HepG2 (cell line): ENCODE measurements at regions not wholly inside any gene's neighbourhood (a gene's known extent, or its start where the extent isn't known, plus 50 kb on each side); places are given as distances from the start of the nearest gene placed in this dataset.

Experiments used
- ATAC-seq: fragments of 200-7000 bp; cut with Tn5 transposase; 3 replicates; pipeline ENCODE4 v1.9.1; 2020; ENCODE audit warnings: mild to moderate bottlenecking, moderate library complexity
- BruUV-seq: library from RNA; stranded (reverse); fragments of 400-500 nt; replicated peaks from 2 replicates; lab custom pipeline; 2021; lab: Mats Ljungman, UMichigan
- CTCF ChIA-PET: fragments of 300-600 bp; formaldehyde crosslinking; extraction: SDS; loops from one replicate; lab custom pipeline; 2021; ENCODE audit warnings: low total read pairs, inconsistent platforms, low intra/inter-chr PET ratio; lab: Yijun Ruan, JAX
- POLR2A ChIA-PET: fragments of 350-600 bp; sonication (Branson Sonifier 250); formaldehyde crosslinking; loops from one replicate; lab custom pipeline; 2020; ENCODE audit warnings: antibody characterized with exemption, inconsistent platforms; lab: Yijun Ruan, JAX
- DNase-seq: peaks from one replicate; pipeline ENCODE4 v3.0.0-alpha.2; 2015; ENCODE audit warnings: low spot score
- FAIRE-seq: peaks from 3 replicates; lab custom pipeline; 2011; peaks lifted over from hg19 to GRCh38; lab: Jason Lieb, UNC
- H2AFZ ChIP-seq: one replicate; pipeline ENCODE4 v1.6.1; 2011; ENCODE audit warnings: low read length, inconsistent platforms
- H3K27ac ChIP-seq: fragments of 300-600 bp; 3 replicates; pipeline ENCODE4 v1.8.0; 2011; ENCODE audit warnings: mixed run types, mild to moderate bottlenecking, mixed read lengths, low read length, inconsistent platforms; ENCODE audit not compliant: insufficient read depth; ENCODE audit errors: extremely low read length
- H3K27me3 ChIP-seq, 2 experiments: fragments of 200-600 bp in 1 of 2; 2 replicates in 1 of 2; 3 replicates in 1 of 2; pipeline versions ENCODE4 v1.6.0 to v1.8.0; 2011; ENCODE audit warnings: low read length in 2 of 2, mild to moderate bottlenecking in 2 of 2, moderate library complexity in 2 of 2, inconsistent platforms in 1 of 2; ENCODE audit not compliant: insufficient read depth in 2 of 2, control insufficient read depth in 1 of 2
- H3K36me3 ChIP-seq, 2 experiments: fragments of 200-600 bp in 1 of 2; replicated peaks in 1 of 2; 2 replicates in 1 of 2; 3 replicates in 1 of 2; pipeline versions ENCODE4 v1.5.1 to v1.8.0; 2011; ENCODE audit warnings: low read length in 2 of 2, inconsistent platforms in 1 of 2; ENCODE audit not compliant: insufficient read depth in 2 of 2, control insufficient read depth in 1 of 2
- H3K4me1 ChIP-seq: 2 replicates; pipeline ENCODE4 v1.5.1; 2012; ENCODE audit warnings: low read length, inconsistent platforms; ENCODE audit not compliant: insufficient read depth
- H3K4me2 ChIP-seq: 2 replicates; pipeline ENCODE4 v1.6.0; 2011; ENCODE audit warnings: low read depth, low read length, inconsistent platforms
- H3K4me3 ChIP-seq, 3 experiments: fragments of 200-600 bp in 1 of 3; sonication (generic), shearing (Covaris generic) in 1 of 3; replicated peaks in 1 of 3; 2 replicates each; pipeline ENCODE4 v1.5.1; 2011 to 2016; ENCODE audit warnings: low read length in 3 of 3, inconsistent platforms in 2 of 3, low read depth in 2 of 3, mild to moderate bottlenecking in 2 of 3, control low read depth in 1 of 3, mixed read lengths in 1 of 3; ENCODE audit not compliant: insufficient read depth in 1 of 3
- H3K79me2 ChIP-seq: one replicate; pipeline ENCODE4 v1.6.1; 2011; ENCODE audit warnings: low read length, inconsistent platforms; ENCODE audit not compliant: insufficient read depth
- H3K9ac ChIP-seq: 2 replicates; pipeline ENCODE4 v1.6.0; 2011; ENCODE audit warnings: mild to moderate bottlenecking, low read depth, low read length, inconsistent platforms; ENCODE audit not compliant: insufficient read depth
- H3K9me3 ChIP-seq: 2 replicates; pipeline ENCODE4 v1.5.1; 2012; ENCODE audit warnings: mild to moderate bottlenecking, low read length
- H4K20me1 ChIP-seq: 2 replicates; pipeline ENCODE4 v1.6.0; 2011; ENCODE audit warnings: inconsistent platforms, mild to moderate bottlenecking, low read length, moderate library complexity; ENCODE audit not compliant: insufficient read depth
- AGO2 ChIP-seq: fragments of 200-400 bp; formaldehyde crosslinking; optimal IDR thresholded peaks from 2 replicates; pipeline ENCODE3; 2017; ENCODE audit warnings: mild to moderate bottlenecking, low read depth, low read length, moderate library complexity
- BATF2 ChIP-seq: sonication (generic); formaldehyde crosslinking; IDR thresholded peaks from 2 replicates; pipeline ENCODE4 v1.8.0; 2022; ENCODE audit warnings: mild to moderate bottlenecking, missing genetic modification reagents, moderate library complexity
- CBX1 ChIP-seq: IDR thresholded peaks from one replicate; pipeline ENCODE4 v1.6.1; 2016; ENCODE audit warnings: antibody characterized with exemption, low read depth
- NFAT5 ChIP-seq: sonication (generic); formaldehyde crosslinking; IDR thresholded peaks from 2 replicates; pipeline ENCODE4 v1.4.0; 2020; ENCODE audit warnings: missing genetic modification reagents
- NFKB2 ChIP-seq: sonication (generic); formaldehyde crosslinking; IDR thresholded peaks from 2 replicates; pipeline ENCODE4 v1.4.0; 2020; ENCODE audit warnings: missing genetic modification reagents, borderline replicate concordance
- NONO ChIP-seq, 2 experiments: fragments of 450-650 bp in 1 of 2; sonication (generic) in 1 of 2; formaldehyde crosslinking in 1 of 2; IDR thresholded peaks in 1 of 2; conservative IDR thresholded peaks in 1 of 2; 2 replicates each; pipeline versions ENCODE4 v1.6.1 to v1.8.0; 2017 to 2022; ENCODE audit warnings: mild to moderate bottlenecking in 1 of 2, missing genetic modification reagents in 1 of 2, moderate library complexity in 1 of 2
- SRF ChIP-seq: IDR thresholded peaks from 2 replicates; pipeline ENCODE4 v1.6.1; 2011; ENCODE audit warnings: mild to moderate bottlenecking, low read depth, low read length, moderate library complexity
- ZNF160 ChIP-seq: sonication (generic); formaldehyde crosslinking; IDR thresholded peaks from 2 replicates; pipeline ENCODE4 v1.8.0; 2022; ENCODE audit warnings: mild to moderate bottlenecking, inconsistent platforms, missing genetic modification reagents
- ZNF431 ChIP-seq: sonication (generic); formaldehyde crosslinking; IDR thresholded peaks from 2 replicates; pipeline ENCODE4 v1.9.0; 2022; ENCODE audit warnings: missing genetic modification reagents, low read depth, mild to moderate bottlenecking, borderline replicate concordance
- ZNF780A ChIP-seq: sonication (generic); formaldehyde crosslinking; IDR thresholded peaks from 2 replicates; pipeline ENCODE4 v1.8.0; 2022; ENCODE audit warnings: mild to moderate bottlenecking, missing genetic modification reagents, moderate library complexity
- ZNF792 ChIP-seq: IDR thresholded peaks from 2 replicates; pipeline ENCODE4 v1.6.1; 2016
- ZNF850 ChIP-seq: sonication (generic); formaldehyde crosslinking; conservative IDR thresholded peaks from 2 replicates; pipeline ENCODE4 v1.9.0; 2021; ENCODE audit warnings: mild to moderate bottlenecking, missing genetic modification reagents
- WGBS: methylation state at CpG from one replicate; pipeline ENCODE4 v1.1.6; 2017; ENCODE audit warnings: low lambda C conversion rate; 5-methylcytosine and 5-hydroxymethylcytosine counted together
- in situ Hi-C: cut with HindIII; loops from 2 replicates; pipeline ENCODE4 v1.10.0; 2017; ENCODE audit warnings: low pct_unique_long_range_greater_than_20kb; ENCODE audit not compliant: extremely low pct_ligation_motif_present
- intact Hi-C: fragments of 100-400 bp; cut with micrococcal nuclease; formaldehyde crosslinking; loops from one replicate; pipeline ENCODE4 v1.10.0; 2022; ENCODE audit not compliant: unreplicated experiment

DNA sequence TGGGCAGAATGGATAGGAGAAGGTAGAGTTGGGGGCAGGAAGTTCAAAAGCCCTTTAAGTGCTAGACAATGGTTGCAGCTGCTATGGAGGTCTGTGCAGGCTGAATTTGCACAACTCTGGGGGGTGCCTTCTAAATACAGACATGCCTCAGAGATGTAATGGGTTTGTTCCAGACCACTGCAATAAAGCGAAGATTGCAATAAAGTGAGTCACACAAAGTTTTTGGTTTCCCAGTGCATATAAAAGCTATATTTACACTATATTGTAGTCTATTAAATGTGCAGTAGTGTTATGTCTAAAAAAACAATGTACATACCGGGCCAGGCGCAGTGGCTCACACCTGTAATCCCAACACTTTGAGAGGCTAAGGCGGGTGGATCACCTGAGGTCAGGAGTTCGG, 60.5 kb upstream of the MYOCD start:
- in situ Hi-C loops, result loop anchor here (25.0 kb wide), 1 partner anchor 93 kb away; no protein-coding TSS in a partner anchor

More for the DNA sequence above, 60.5 kb upstream of the MYOCD start:
- no peaks in the 10 kb centered on the region for H3K79me2 ChIP-seq
- ChIA-PET CTCF (no interaction called here), POLR2A (no interaction called here)
- no peaks in the 10 kb centered on the region for H4K20me1 ChIP-seq
- no peak overlapping the region for H3K27ac ChIP-seq
- no peaks in the 10 kb centered on the region for H3K9me3 ChIP-seq
- BruUV-seq, result no TSS peak
- H3K4me2 ChIP-seq, result no peak overlapping the region
- H2AFZ ChIP-seq, result no peak overlapping the region
- DNase-seq, result no peak
- H3K36me3 ChIP-seq, result no peaks in the 10 kb centered on the region
- no peak overlapping the region for H3K9ac ChIP-seq
- WGBS, result 59% methylated on average over 5 of the region's 5 CpGs
- no peak for ATAC-seq
- no peak for FAIRE-seq
- no peaks in the 10 kb centered on the region for H3K4me1 ChIP-seq
- no peaks in the 10 kb centered on the region; a peak in 1 of 5 replicates for H3K27me3 ChIP-seq
- intact Hi-C loops, result no loop called here
- TF ChIP-seq NFAT5 (CRISPR knock-in tag) (no peak), SRF (no peak), ZNF431 (CRISPR knock-in tag) (no peak), ZNF792 (CRISPR knock-in tag) (no peak), CBX1 (no peak), AGO2 (no peak), ZNF850 (CRISPR knock-in tag) (no peak), NONO (IDR thresholded peaks at IDR 0.05) (no peak), NONO (CRISPR knock-in tag; conservative IDR thresholded peaks at IDR 0.05) (no peak), ZNF780A (CRISPR knock-in tag) (no peak), BATF2 (CRISPR knock-in tag) (no peak), ZNF160 (no peak), NFKB2 (no peak)
- TF ChIP-seq, all 625 proteins: peak for 0
- no peak overlapping the region for H3K4me3 ChIP-seq
